Panc1 (cell line): ENCODE measurements at regions not wholly inside any gene's neighbourhood (a gene's known extent, or its start where the extent isn't known, plus 50 kb on each side); places are given as distances from the start of the nearest gene placed in this dataset.

Experiments
- ATAC-seq: fragments of 200-7000 bp; cut with Tn5 transposase; 2 replicates; pipeline ENCODE4 v1.9.1; 2020; ENCODE audit warnings: mild to moderate bottlenecking, moderate library complexity
- BruUV-seq: library from RNA; stranded (reverse); fragments of 400-500 nt; replicated peaks from 2 replicates; lab custom pipeline; 2021; lab: Mats Ljungman, UMichigan
- CTCF ChIA-PET: fragments of 300-600 bp; sonication (Branson Sonifier 250); formaldehyde crosslinking; loops from one replicate; lab custom pipeline; 2022; ENCODE audit warnings: antibody characterized with exemption; lab: Charles Lee
- POLR2A ChIA-PET: fragments of 300-600 bp; sonication (Branson Sonifier 250); formaldehyde crosslinking; loops from one replicate; lab custom pipeline; 2022; ENCODE audit warnings: antibody characterized with exemption; lab: Charles Lee
- DNase-seq: peaks from one replicate; pipeline ENCODE4 v3.0.0-alpha.2; 2010; ENCODE audit warnings: low read depth, low spot score
- H3K27ac ChIP-seq: 2 replicates; pipeline ENCODE4 v1.5.1; 2011; ENCODE audit warnings: mild to moderate bottlenecking, low read length, inconsistent platforms
- H3K27me3 ChIP-seq: fragments of 200-500 bp; sonication (Bioruptor generic); 2 replicates; pipeline ENCODE4 v1.6.0; 2014; ENCODE audit warnings: low read length, inconsistent platforms; ENCODE audit not compliant: control insufficient read depth, insufficient read depth
- H3K36me3 ChIP-seq: fragments of 200-500 bp; sonication (Bioruptor generic); 2 replicates; pipeline ENCODE4 v1.5.1; 2014; ENCODE audit warnings: inconsistent platforms, mild to moderate bottlenecking, low read length, moderate library complexity; ENCODE audit not compliant: control insufficient read depth, insufficient read depth
- H3K4me1 ChIP-seq: 2 replicates; pipeline ENCODE4 v1.5.1; 2011; ENCODE audit warnings: inconsistent platforms, mild to moderate bottlenecking, low read length, moderate library complexity; ENCODE audit not compliant: control insufficient read depth, insufficient read depth
- H3K4me3 ChIP-seq, 2 experiments: 2 replicates each; pipeline ENCODE4 v1.5.1; 2011 to 2012; ENCODE audit warnings: low read depth in 2 of 2, low read length in 2 of 2, mild to moderate bottlenecking in 2 of 2, inconsistent platforms in 1 of 2, moderate library complexity in 1 of 2
- H3K9me3 ChIP-seq: fragments of 200-500 bp; sonication (Bioruptor generic); 2 replicates; pipeline ENCODE4 v1.5.1; 2014; ENCODE audit warnings: low read depth, mild to moderate bottlenecking, inconsistent platforms, low read length, moderate library complexity; ENCODE audit not compliant: control insufficient read depth, insufficient read depth
- POLR2AphosphoS5 ChIP-seq: IDR thresholded peaks from 2 replicates; pipeline ENCODE4 v1.6.1; 2012; ENCODE audit warnings: mild to moderate bottlenecking, low read depth, low read length, moderate library complexity
- SIN3A ChIP-seq: IDR thresholded peaks from 2 replicates; pipeline ENCODE4 v1.6.1; 2012; ENCODE audit warnings: low read depth, mild to moderate bottlenecking, low read length, moderate library complexity, borderline replicate concordance; ENCODE audit not compliant: insufficient read depth
- TCF7L2 ChIP-seq: IDR thresholded peaks from 2 replicates; pipeline ENCODE4 v1.6.1; 2011; ENCODE audit warnings: mild to moderate bottlenecking, low read depth, low read length, inconsistent platforms
- in situ Hi-C: cut with HindIII; loops from 2 replicates; pipeline ENCODE4 v1.10.0; 2016; ENCODE audit warnings: low sequenced_read_pairs, low pct_unique_long_range_greater_than_20kb
- intact Hi-C: fragments of 100-400 bp; cut with micrococcal nuclease; formaldehyde crosslinking; loops from one replicate; pipeline ENCODE4 v1.10.0; 2022; ENCODE audit not compliant: unreplicated experiment
- TF ChIP-seq, protein P1 (sequence below), 2 experiments: IDR thresholded peaks; 2 replicates each; pipeline ENCODE4 v1.6.1; 2011 to 2012; ENCODE audit warnings: low read depth in 2 of 2, control low read depth in 1 of 2, low read length in 1 of 2, mild to moderate bottlenecking in 1 of 2, moderate library complexity in 1 of 2; ENCODE audit not compliant: insufficient read depth in 1 of 2
- TF ChIP-seq, protein P2 (sequence below): fragments of 450-650 bp; IDR thresholded peaks from 2 replicates; pipeline ENCODE4 v1.5.1; 2017; ENCODE audit warnings: mild to moderate bottlenecking

DNA sequence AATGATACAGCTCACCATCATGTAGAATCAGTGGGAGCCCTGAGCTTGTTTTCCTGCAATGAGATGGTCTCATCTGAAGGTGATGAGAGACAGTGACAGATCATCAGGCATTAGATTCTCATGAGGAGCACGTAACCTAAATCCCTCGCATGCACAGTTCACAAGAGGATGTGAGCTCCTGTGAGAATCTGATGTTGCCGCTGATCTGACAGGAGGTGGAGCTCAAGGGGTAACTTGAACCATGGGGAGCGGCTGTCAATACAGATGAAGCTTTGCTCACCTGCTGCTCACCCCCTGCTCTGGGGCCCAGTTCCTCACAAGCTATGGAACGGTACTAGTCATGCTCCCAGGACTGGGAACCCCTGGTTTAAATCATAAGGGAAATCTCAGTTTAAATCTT lies 89.2 kb downstream of the THBS2 start:
- no peak overlapping the region for H3K4me3 ChIP-seq
- BruUV-seq = no TSS peak
- H3K4me1 ChIP-seq = no peaks in the 10 kb centered on the region
- TF ChIP-seq POLR2AphosphoS5 (no peak), SIN3A (no peak), TCF7L2 (no peak)
- TF ChIP-seq, protein P1, sequence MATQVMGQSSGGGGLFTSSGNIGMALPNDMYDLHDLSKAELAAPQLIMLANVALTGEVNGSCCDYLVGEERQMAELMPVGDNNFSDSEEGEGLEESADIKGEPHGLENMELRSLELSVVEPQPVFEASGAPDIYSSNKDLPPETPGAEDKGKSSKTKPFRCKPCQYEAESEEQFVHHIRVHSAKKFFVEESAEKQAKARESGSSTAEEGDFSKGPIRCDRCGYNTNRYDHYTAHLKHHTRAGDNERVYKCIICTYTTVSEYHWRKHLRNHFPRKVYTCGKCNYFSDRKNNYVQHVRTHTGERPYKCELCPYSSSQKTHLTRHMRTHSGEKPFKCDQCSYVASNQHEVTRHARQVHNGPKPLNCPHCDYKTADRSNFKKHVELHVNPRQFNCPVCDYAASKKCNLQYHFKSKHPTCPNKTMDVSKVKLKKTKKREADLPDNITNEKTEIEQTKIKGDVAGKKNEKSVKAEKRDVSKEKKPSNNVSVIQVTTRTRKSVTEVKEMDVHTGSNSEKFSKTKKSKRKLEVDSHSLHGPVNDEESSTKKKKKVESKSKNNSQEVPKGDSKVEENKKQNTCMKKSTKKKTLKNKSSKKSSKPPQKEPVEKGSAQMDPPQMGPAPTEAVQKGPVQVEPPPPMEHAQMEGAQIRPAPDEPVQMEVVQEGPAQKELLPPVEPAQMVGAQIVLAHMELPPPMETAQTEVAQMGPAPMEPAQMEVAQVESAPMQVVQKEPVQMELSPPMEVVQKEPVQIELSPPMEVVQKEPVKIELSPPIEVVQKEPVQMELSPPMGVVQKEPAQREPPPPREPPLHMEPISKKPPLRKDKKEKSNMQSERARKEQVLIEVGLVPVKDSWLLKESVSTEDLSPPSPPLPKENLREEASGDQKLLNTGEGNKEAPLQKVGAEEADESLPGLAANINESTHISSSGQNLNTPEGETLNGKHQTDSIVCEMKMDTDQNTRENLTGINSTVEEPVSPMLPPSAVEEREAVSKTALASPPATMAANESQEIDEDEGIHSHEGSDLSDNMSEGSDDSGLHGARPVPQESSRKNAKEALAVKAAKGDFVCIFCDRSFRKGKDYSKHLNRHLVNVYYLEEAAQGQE (IDR thresholded peaks at IDR 0.05; ENCODE audit: insufficient read depth in 1 of 2, low read depth in 2 of 2, low read length in 1 of 2) = no peak
- TF ChIP-seq, protein P2, sequence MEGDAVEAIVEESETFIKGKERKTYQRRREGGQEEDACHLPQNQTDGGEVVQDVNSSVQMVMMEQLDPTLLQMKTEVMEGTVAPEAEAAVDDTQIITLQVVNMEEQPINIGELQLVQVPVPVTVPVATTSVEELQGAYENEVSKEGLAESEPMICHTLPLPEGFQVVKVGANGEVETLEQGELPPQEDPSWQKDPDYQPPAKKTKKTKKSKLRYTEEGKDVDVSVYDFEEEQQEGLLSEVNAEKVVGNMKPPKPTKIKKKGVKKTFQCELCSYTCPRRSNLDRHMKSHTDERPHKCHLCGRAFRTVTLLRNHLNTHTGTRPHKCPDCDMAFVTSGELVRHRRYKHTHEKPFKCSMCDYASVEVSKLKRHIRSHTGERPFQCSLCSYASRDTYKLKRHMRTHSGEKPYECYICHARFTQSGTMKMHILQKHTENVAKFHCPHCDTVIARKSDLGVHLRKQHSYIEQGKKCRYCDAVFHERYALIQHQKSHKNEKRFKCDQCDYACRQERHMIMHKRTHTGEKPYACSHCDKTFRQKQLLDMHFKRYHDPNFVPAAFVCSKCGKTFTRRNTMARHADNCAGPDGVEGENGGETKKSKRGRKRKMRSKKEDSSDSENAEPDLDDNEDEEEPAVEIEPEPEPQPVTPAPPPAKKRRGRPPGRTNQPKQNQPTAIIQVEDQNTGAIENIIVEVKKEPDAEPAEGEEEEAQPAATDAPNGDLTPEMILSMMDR = no peak
- ChIA-PET POLR2A (interaction anchor here (0.6 kb wide), 1 partner anchor 50 kb away, joined by 4 read pairs; no protein-coding TSS in a partner anchor), CTCF (no interaction called here)
- no peaks in the 10 kb centered on the region for H3K9me3 ChIP-seq
- in situ Hi-C loops = no loop called here
- ATAC-seq (no peak), DNase-seq (no peak)
- H3K27ac ChIP-seq = no peak overlapping the region
- no peaks in the 10 kb centered on the region for H3K27me3 ChIP-seq
- H3K36me3 ChIP-seq = no peaks in the 10 kb centered on the region
- intact Hi-C loops = no loop called here

DNA sequence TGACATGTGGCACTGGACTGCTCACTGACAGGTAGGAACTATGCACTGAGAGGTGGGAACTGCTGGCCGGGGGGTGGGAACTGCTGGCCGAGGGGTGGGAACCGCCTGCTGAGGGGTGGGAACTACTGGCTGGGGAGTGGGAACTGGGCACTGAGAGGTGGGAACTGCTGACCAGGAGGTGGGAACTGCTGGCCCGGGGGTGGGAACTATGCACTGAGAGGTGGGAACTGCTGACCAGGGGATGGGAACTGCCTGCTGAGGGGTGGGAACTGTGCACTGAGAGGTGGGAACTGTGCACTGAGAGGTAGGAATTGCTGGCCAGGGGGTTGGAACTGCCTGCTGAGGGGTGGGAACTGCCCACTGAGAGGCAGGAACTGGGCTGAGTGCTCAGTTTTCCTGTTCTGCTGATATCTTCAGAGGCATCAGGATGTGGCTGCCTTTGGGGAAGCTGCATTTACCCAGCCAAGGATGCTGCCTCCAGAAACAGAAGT lies 90.2 kb downstream of the THBS2 start:
- Histone ChIP-seq H3K9me3 (no peaks in the 10 kb centered on the region), H3K36me3 (no peaks in the 10 kb centered on the region), H3K27me3 (no peaks in the 10 kb centered on the region), H3K4me3 (no peak overlapping the region), H3K4me1 (no peaks in the 10 kb centered on the region), H3K27ac (no peak overlapping the region)
- DNase-seq = no peak
- no peak for ATAC-seq
- ChIA-PET POLR2A (no interaction called here), CTCF (no interaction called here)
- TF ChIP-seq POLR2AphosphoS5 = no peak
- no peak for TF ChIP-seq SIN3A
- TF ChIP-seq, protein P2 = no peak
- no peak for TF ChIP-seq TCF7L2
- TF ChIP-seq, protein P1 (IDR thresholded peaks at IDR 0.05; ENCODE audit: insufficient read depth in 1 of 2, low read depth in 2 of 2, low read length in 1 of 2) = no peak
- BruUV-seq = no TSS peak
- in situ Hi-C loops = no loop called here
- intact Hi-C loops = no loop called here
